NB4 (cell line): ENCODE measurements at regions not wholly inside any gene's neighbourhood (a gene's known extent, or its start where the extent isn't known, plus 50 kb on each side); places are given as distances from the start of the nearest gene placed in this dataset.

Experiments
- CTCF ChIP-seq: IDR thresholded peaks from one replicate; pipeline ENCODE4 v1.5.1; 2012; ENCODE audit warnings: low read depth, low read length
- POLR2A ChIP-seq: IDR thresholded peaks from 2 replicates; pipeline ENCODE4 v1.6.1; 2011; ENCODE audit warnings: mild to moderate bottlenecking; ENCODE audit not compliant: insufficient read length; ENCODE audit errors: extremely low read depth

- TF ChIP-seq POLR2A, result no peak
- TF ChIP-seq CTCF, result no peak
These were observed 539.1 kb downstream of the TFAP2A start for GRCh38 chr6:9875605-9876353.
